ENCODE measurements at regions not wholly inside any gene's neighbourhood (a gene's known extent, or its start where the extent isn't known, plus 50 kb on each side); places are given as distances from the start of the nearest gene placed in this dataset.
A peak's percentile ranks its signal among the peaks of the same experiment; 100 is the strongest.
"Not testable (repeated sequence)": the region's sequence is repeated elsewhere in the genome, so short reads cannot be mapped to it uniquely, and the experiment has no call there.

GRCh38 chr2:193141998-193142397, 947.3 kb upstream of the TMEFF2 start:
- DNase-seq (ENCODE audit: low read depth): no peak

GRCh38 chr2:193140895-193141294, 946.2 kb upstream of the TMEFF2 start:
- not testable (repeated sequence) for DNase-seq (ENCODE audit: low read depth)

DNA sequence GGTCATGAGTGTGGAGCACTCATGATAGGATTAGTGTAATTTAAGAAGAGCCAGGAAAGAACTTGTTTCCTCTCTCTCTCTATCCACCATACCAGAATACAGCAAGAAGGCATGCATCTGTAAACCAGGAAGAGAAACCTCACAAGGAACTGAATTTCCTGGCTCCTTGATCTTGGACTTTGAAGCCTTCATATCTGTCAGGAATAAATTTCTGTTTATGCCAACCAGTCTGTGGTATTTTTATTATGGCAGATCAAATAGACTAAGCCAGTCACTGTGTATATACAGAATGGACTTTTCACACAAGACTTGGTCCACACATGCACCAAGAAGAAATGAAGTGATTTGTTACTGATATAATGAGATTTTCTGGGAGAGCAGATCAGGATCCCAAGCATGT, 930.1 kb upstream of the TMEFF2 start:
- DNase-seq (ENCODE audit: low read depth): no peak

DNA sequence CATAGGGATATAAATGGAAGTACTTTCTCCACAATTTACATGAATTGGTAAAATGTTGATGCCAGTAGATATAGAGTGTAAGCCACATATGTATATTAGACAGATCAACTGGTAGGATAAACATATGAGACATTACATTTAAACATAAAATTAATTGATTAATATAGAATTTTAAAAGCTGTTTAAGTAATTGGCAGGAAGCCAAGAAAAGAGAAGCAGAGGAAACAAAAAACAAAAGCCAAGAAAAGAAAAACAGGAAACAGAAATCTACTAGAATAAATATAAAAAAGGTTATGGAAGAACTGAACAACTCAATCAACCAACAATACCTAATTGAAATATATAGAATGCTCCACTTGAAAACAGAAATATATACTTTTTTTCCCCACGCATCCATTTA, 920.1 kb upstream of the TMEFF2 start:
- DNase-seq (ENCODE audit: low read depth): no peak

- no peak for DNase-seq (ENCODE audit: low read depth)
Measured at GRCh38 chr2:193112986-193113385, 918.3 kb upstream of the TMEFF2 start.

DNA sequence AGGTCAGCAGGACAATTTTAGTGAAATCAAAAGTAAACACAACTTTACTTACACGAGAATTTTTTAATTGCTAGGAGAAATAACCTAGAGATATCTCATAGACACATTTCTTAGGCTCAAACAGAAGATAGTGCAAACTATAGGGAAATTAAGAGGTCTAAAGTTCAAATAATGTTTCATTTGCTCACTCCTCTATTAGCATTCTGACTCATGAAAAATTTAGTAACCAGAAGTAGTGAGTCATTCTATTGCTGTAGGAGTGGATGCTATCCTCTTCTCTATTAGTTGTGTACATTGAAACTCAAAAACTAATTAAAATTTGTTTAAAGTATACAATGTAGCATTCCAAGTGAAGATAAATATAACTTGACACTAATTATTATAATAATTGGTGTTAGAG, 908.3 kb upstream of the TMEFF2 start:
- peak; percentile 1 for DNase-seq (ENCODE audit: low read depth)

DNA sequence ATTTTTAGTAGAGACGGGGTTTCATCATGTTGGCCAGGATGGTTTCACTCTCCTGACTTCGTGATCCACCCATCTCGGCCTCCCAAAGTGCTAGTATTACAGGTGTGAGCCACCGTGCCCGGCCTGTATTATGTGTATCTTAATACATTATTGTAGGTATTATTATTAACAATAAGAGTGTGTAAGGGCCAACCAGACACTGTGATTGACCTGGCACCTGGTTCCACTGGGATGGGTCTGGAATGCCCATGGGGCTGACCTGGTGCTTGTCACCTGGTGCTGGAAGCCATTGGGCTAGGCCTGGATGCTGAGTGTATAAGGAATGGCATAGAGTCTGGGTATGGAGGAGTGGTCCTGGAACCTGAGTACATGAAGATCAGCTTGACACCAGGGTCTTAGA, 906.9 kb upstream of the TMEFF2 start:
- no peak for DNase-seq (ENCODE audit: low read depth)

DNA sequence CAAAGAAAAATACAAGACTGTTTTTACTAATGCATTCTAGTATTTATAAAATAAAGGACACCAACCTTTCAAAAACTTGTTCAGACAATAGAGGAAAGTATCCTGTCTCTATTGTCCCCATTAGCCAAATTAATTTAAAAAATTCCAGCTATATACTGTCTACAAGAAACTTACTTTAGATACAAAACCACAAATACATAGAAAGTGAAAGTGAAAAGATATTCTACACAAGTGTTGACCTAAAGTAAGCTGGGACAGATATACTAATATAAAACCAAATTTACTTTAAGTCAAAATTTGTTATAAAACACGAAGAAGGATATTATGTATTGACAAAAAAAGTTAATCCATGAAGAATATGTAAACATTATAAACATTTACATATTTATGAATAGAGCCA, 893.3 kb upstream of the TMEFF2 start:
- DNase-seq (ENCODE audit: low read depth): no peak

DNA sequence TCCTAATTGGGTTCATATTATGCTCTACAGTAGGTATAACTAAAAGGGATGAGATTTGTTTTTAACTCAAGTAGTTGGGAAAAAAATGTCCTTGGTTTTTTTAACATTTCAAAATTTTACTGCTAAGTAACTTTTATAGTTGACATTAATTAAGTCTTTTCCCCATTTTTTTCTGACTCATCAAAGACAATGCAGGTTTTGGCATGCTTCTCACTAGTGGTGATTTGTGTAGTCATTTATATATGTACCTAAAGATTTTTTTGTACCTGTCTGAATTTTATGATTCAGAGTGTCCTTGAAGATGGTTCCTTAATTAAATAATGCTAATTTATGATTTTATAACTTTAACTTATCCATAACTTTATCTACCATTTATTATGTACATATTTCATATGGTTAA, 882.3 kb upstream of the TMEFF2 start:
- DNase-seq (ENCODE audit: low read depth): no peak

DNA sequence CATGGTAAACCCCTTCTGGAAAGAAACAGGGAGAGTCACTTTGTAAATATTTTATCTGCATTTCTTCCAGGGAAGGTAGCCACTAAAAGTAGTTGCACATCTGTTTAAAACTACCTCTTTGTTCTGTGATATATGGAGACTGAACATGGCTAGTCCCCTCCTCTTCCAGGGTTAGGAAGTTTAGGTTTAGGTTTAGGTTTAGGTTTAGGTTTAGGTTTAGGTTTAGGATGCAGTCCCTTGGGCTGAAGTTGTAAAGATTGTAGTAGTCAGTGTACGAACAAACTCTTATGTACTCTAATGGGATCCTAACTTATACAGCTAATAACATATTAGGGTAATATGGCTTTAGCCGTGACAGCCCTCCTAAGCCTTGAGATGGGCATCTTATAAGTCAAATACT, 880.2 kb upstream of the TMEFF2 start:
- no peak for DNase-seq (ENCODE audit: low read depth)

DNA sequence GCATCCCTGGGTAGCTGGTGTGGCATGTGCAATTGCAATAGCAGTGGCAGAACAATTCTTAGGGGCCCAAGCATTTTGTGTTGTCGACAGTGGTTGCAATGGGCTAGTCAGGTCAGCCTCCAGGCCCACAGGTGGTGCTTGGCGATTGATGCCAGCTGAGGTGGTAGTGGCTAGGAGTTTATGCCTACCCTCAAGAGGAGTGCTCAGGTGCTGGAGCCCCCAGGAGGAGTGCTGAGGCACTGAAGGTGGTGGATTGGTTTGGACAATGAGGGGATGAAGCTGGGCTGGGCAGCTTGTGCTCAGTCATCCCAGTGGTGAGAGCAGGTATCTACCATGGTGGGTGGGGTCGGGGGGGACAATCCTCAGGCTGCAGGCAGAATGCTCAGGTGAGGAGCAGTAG, 877.9 kb upstream of the TMEFF2 start:
- DNase-seq (ENCODE audit: low read depth): no peak

DNA sequence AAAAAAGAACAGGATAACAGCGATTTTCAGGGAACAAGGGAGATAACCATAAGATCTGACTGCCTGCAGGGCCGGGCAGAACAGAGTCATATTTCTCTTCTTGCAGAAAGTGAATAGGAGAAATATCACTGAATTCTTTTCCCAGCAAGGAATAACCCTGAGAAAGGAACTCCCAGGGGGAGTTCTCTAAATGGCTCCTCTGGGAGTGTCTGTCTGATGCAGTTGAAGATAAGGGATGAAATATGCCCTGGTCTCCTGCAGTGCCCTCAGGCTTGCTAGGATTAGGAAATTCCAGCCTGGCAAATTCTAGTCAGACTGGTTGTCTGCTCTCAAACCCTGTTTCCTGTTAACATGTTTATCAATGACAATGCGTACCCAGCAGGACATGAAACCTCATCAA, 830.8 kb upstream of the TMEFF2 start:
- DNase-seq (ENCODE audit: low read depth): not testable (repeated sequence)

GRCh38 chr2:193024791-193025190, 830.1 kb upstream of the TMEFF2 start:
- no peak for DNase-seq (ENCODE audit: low read depth)

DNA sequence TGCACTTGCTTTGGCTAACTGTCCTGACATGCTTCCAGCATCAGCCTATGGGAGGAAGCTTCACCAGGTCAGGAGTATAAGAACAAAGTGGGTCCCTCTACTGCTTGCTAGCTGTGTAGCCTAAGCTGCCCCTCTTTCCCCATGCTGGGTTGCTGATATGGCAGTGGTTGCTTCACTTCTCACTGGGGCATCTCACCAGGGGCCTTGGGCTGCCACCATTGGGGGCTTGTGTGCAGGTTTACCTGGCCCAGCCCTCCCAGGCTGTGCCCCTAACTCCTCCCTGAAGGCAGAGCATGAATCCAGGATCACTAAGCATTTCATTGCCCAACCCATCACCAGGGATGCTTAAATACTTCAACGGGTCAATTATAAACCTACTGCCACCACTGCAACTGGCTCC, 817.1 kb upstream of the TMEFF2 start:
- DNase-seq (ENCODE audit: low read depth): no peak

GRCh38 chr2:192993059-192993458, 798.3 kb upstream of the TMEFF2 start:
- no peak for DNase-seq (ENCODE audit: low read depth)

DNA sequence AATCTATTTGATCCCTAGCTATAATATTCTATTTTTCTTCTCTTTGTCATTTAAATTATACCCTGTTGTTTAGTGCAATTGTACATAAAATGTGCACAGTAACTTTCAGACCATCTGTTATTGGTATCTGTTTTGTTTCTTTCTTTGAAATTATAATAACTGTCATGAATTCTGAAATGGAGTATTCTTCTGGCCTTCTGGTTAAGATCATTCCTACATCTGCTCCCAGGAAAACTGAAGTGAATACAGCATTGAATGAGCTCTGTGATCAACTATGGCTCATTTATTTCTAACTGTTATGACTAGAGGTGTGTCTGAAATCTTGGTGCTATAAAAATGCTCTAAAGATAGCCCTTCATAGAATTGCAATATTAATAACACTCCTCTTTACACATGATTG, 788.4 kb upstream of the TMEFF2 start:
- no peak for DNase-seq (ENCODE audit: low read depth)

DNA sequence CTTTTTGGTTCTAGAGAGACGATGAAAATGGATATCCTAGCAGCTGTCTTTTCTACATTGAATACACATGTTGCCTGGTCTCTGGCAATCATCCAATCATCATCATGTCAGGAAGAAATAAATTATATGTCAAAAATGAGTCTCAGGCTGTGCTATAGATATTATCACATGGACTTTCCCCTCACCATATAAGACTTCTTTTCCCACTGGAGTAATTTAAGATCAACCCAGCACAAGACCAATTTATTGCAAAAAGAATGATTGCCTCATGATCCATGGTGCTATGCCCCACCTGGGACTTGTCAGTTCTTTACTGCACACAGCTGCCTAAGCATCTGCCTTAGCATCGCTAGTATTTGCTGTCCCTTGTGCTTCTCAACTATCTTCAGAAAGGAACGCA, 783.7 kb upstream of the TMEFF2 start:
- no peak for DNase-seq (ENCODE audit: low read depth)

DNA sequence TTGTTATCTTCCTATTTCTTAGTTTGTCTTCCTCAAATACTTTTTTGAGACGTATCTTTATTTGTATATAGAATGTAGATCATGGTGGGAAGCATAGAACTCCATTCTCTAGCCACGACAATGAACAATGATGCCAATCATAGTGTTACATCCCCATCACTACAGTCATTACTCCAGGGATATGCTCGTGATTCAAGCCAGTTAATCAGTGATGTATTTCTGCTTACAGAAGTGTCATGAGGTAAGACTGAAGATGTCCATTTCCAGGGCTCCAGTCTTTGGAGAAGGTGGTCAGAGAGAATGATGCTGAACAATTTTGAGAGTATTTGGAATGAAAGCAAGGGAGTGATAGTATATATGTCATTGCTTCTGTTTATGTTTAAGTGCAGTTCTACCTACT, 777.2 kb upstream of the TMEFF2 start:
- no peak for DNase-seq (ENCODE audit: low read depth)

GRCh38 chr2:192969055-192969454, 774.3 kb upstream of the TMEFF2 start:
- no peak for DNase-seq (ENCODE audit: low read depth)

GRCh38 chr2:192960945-192961344, 766.2 kb upstream of the TMEFF2 start:
- DNase-seq (ENCODE audit: low read depth): no peak

- DNase-seq (ENCODE audit: low read depth): not testable (repeated sequence)
Measured at GRCh38 chr2:192958615-192959014, 763.9 kb upstream of the TMEFF2 start.

DNA sequence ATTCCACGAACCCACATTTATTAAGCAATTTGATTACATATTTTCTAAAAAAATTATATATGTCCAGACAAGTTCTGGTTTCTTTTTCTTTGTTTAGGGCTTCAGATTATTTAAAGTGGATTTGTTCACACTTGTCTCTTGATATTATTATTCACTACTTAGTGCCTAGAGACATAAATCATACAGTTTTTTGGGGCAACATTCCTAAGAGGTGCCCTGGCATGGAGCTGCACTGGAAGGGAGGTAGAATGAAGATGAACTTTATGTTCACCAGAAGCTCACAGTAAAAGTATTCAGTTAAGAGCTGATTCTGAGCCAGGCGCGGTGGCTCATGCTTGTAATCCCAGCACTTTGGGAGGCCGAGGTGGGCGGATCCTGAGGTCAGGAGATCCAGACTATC, 762.7 kb upstream of the TMEFF2 start:
- DNase-seq (ENCODE audit: low read depth): no peak

- no peak for DNase-seq (ENCODE audit: low read depth)
Measured at GRCh38 chr2:192953116-192953515, 758.4 kb upstream of the TMEFF2 start.

GRCh38 chr2:192952245-192952644, 757.5 kb upstream of the TMEFF2 start:
- no peak for DNase-seq (ENCODE audit: low read depth)

GRCh38 chr2:192948316-192948715, 753.6 kb upstream of the TMEFF2 start:
- DNase-seq (ENCODE audit: low read depth): no peak

Measured in fibroblast of the conjunctiva (primary cell).